ENCODE measurements at regions not wholly inside any gene's neighbourhood (a gene's known extent, or its start where the extent isn't known, plus 50 kb on each side); places are given as distances from the start of the nearest gene placed in this dataset.

DNA sequence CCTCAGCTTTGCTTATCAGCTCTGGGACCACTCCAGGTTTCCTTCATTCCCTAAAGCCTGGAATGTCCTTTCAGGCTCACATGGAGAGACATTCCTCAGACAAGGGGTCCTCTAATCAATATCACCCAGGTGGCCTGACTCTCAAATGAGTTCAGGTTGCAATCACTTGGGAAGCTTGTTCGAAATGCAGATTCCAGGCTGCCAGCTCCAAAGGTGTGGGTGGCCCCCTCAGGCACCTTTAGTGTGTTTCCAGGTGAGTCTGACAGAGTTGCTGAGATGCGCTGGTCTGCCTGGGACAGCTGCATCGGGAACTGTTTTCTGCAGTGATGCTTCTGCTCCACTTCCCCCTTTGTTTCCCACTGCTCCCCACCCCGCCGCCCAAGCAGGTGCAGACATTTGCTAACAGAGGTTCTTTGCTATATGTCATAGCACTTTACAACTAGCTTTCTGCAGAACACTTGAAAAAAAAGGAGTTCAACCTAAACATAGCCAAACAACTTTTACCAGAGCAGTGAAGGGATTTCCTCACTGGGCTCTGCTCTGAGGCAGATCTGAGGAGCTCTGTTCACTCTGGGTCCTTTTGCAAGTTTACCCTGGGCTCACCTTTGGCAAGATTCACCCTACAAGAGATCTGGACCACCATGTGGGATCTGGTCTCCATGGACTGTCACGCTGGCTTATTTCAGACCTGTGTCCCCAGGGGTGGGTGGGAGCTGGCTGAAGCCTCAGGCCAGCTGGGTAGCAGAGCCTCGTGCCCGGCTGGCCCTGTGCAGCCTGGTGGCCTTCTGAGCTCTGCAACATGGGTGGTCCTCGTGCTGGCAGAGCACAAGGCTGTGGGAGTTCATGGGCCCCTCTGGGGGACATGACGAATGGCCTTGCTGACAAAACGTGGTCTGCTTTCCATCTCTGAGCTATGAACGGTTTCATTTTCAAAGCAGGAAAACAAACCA lies 539.6 kb downstream of the CCDC171 start:
- TF ChIP-seq, protein P1, sequence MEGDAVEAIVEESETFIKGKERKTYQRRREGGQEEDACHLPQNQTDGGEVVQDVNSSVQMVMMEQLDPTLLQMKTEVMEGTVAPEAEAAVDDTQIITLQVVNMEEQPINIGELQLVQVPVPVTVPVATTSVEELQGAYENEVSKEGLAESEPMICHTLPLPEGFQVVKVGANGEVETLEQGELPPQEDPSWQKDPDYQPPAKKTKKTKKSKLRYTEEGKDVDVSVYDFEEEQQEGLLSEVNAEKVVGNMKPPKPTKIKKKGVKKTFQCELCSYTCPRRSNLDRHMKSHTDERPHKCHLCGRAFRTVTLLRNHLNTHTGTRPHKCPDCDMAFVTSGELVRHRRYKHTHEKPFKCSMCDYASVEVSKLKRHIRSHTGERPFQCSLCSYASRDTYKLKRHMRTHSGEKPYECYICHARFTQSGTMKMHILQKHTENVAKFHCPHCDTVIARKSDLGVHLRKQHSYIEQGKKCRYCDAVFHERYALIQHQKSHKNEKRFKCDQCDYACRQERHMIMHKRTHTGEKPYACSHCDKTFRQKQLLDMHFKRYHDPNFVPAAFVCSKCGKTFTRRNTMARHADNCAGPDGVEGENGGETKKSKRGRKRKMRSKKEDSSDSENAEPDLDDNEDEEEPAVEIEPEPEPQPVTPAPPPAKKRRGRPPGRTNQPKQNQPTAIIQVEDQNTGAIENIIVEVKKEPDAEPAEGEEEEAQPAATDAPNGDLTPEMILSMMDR (IDR thresholded peaks at IDR 0.05; ENCODE audit: low read length, missing control alignments) = no peak
- peak; percentile 51 for DNase-seq (ENCODE audit: low read depth)
- no peak overlapping the region for H3K4me3 ChIP-seq (replicated peaks; ENCODE audit: low read depth, low read length)

- TF ChIP-seq, protein P1 (IDR thresholded peaks at IDR 0.05; ENCODE audit: low read length, missing control alignments) = no peak
- no peak overlapping the region for H3K4me3 ChIP-seq (replicated peaks; ENCODE audit: low read depth, low read length)
- DNase-seq (ENCODE audit: low read depth) = no peak
Measured at GRCh38 chr9:16098306-16098705, 545.5 kb downstream of the CCDC171 start.

DNA sequence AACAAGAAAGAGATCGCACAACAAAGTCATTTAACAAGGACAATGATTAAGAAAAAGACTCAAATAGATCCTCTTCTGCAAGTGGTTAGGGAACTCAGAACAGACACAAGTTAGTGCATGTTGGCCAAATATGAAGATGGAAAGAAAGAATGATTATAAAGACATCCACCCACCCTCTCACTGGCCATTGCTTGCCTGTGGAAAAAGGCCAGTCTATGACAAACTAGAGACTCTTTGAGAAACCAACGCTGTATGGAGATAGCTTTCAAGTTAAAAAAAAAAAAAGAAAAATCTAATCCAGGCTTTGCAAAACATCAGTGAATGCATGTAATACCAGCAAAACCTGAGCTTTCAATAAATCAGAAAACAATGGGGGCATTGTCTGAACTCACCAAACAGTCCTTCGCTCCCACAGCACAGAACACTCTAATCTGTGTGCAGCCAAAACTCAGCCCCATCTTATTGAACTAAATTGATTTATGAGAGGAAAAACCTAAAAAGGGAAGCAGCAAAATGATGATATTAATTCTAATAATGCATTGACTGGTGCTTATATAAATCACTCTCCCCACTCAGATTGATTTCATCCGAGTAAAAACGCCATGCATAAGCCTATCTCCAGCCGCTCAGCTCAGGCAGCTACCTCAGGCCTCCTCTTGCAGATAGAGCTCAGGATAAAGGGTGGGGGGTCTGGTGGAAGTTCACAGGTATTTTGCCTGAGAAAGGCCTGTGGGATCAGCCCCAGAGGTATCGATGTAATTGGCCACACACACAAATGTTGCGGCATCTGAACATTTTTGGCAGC lies 547.1 kb downstream of the CCDC171 start:
- TF ChIP-seq, protein P1 (IDR thresholded peaks at IDR 0.05; ENCODE audit: low read length, missing control alignments) = no peak
- H3K4me3 ChIP-seq (replicated peaks; ENCODE audit: low read depth, low read length) = no peak overlapping the region
- peak; percentile 37 for DNase-seq (ENCODE audit: low read depth)

DNA sequence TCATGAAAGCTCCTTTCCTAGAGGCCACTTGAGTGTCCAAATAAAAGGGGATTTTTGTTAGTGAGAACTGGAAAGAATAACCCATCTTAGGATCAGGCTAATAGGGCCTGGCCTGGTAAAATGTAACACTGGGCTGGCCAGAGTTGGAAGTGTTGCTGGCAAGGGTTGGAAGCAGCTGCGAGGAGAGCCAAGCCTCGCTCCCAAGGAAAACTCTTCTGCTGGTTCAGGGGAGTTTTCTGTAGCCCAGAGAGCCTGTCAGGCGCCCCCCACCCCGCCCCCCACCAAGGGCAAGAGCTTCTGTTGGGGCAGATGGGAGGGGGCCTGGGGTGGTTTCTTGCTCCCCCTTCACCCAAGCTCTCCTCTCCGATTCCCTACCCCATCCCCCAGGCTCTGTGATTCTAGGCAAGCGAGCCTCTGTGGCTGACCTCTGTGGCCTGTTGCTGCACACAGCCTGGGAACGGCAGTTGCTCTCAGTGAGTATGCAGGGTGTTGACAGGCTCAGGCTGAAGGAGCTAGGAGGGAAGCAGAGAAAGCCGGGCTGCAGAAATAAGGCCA lies 547.8 kb downstream of the CCDC171 start:
- TF ChIP-seq, protein P1 (IDR thresholded peaks at IDR 0.05; ENCODE audit: low read length, missing control alignments) = no peak
- DNase-seq (ENCODE audit: low read depth) = peak; percentile 87
- no peak overlapping the region for H3K4me3 ChIP-seq (replicated peaks; ENCODE audit: low read depth, low read length)

DNA sequence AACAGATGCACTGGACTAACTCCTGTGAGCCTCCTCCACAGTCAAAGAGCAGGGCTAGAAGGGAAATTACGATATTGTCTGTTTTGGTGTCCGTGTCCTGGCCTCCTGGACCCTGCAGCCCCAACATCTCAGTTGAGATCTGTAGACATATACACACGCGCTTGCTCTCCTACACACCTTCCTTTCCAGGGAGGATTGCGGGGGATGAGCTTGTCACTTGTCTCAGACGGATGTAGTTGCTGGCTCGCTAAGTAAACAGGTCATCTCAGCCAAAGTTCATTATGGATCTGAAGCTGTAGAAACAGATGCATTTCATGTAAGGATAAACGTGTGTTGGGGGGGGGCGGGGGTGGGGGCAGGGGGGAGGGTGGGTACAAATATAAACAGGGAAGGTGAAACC lies 549.3 kb downstream of the CCDC171 start:
- DNase-seq (ENCODE audit: low read depth) = no peak
- H3K4me3 ChIP-seq (replicated peaks; ENCODE audit: low read depth, low read length) = no peak overlapping the region
- TF ChIP-seq, protein P1 (IDR thresholded peaks at IDR 0.05; ENCODE audit: low read length, missing control alignments) = no peak

DNA sequence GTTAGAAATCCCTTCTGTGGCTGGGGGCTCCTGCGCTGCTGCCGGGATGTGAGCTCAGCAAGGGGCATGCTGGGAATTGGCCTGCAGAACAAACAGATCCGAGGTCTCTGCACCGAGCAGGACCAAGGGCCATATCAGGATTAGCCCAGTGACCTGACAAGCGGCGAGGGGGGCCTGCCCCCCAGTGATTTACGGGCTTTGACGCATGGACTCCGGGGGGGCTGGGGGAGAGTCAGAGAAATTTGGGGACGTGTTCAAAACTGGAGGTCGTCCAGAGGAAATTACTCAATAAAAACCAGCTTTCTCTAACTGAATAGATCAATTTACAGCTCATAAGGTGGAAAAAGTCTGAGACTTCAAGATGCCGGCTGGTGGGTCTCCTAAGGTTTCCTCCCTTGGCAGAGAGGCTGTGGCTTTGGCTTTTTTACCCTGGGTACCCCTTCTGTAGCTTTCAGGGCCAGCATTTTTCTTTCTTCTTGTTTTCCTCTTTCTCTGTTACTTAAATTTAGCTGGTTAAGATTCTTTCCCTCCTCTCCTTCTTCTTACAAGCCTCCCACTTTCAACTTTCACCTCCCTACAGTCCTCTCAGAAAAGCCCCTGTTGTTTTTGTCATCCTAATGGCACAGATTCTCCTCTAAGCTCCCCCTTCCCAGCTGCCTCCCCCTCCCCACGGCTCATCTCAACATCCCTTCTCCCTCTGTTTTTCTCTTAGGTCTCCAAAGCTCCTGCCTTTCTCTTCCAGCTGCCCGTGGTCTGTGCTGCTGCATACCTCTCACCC lies 551.0 kb downstream of the CCDC171 start:
- TF ChIP-seq, protein P1 (IDR thresholded peaks at IDR 0.05; ENCODE audit: low read length, missing control alignments) = no peak
- no peak for DNase-seq (ENCODE audit: low read depth)
- H3K4me3 ChIP-seq (replicated peaks; ENCODE audit: low read depth, low read length) = no peak overlapping the region

Data from fibroblast of pulmonary artery (primary cell).